Neural cell (in vitro differentiated cells): ENCODE measurements at regions not wholly inside any gene's neighbourhood (a gene's known extent, or its start where the extent isn't known, plus 50 kb on each side); places are given as distances from the start of the nearest gene placed in this dataset.

Source experiments
- H2AFZ ChIP-seq: fragments of 200-600, 300-800 bp; sonication (generic), shearing (Covaris generic); 2 replicates; pipeline ENCODE4 v1.6.0; 2014; ENCODE audit warnings: low read depth, mild to moderate bottlenecking, antibody characterized with exemption, low read length, moderate library complexity
- H3F3A ChIP-seq: fragments of 200-600 bp; shearing (Covaris generic); 2 replicates; pipeline ENCODE4 v1.6.1; 2016; ENCODE audit warnings: mild to moderate bottlenecking, moderate library complexity, mixed read lengths, antibody characterized with exemption, low read length; ENCODE audit not compliant: insufficient read depth, poor library complexity, severe bottlenecking
- H3K27ac ChIP-seq: fragments of 200-600, 300-800 bp; sonication (generic), shearing (Covaris generic); 2 replicates; pipeline ENCODE4 v1.5.1; 2014; ENCODE audit warnings: mild to moderate bottlenecking, low read length, moderate library complexity
- H3K27me3 ChIP-seq: fragments of 300-800, 200-600 bp; sonication (generic), shearing (Covaris generic); 2 replicates; pipeline ENCODE4 v1.6.0; 2014; ENCODE audit warnings: mild to moderate bottlenecking, low read depth, low read length, moderate library complexity; ENCODE audit not compliant: insufficient read depth
- H3K36me3 ChIP-seq: fragments of 300-800, 200-600 bp; sonication (generic), shearing (Covaris generic); 2 replicates; pipeline ENCODE4 v1.5.1; 2014; ENCODE audit warnings: mild to moderate bottlenecking, antibody characterized with exemption, low read length, moderate library complexity; ENCODE audit not compliant: insufficient read depth
- H3K4me2 ChIP-seq: fragments of 300-800, 200-600 bp; sonication (generic), shearing (Covaris generic); 2 replicates; pipeline ENCODE4 v1.6.0; 2014; ENCODE audit warnings: mild to moderate bottlenecking, low read length
- H3K4me3 ChIP-seq: fragments of 300-800, 200-600 bp; sonication (generic), shearing (Covaris generic); 2 replicates; pipeline ENCODE4 v1.5.1; 2014; ENCODE audit warnings: mild to moderate bottlenecking, low read length, moderate library complexity
- H3K79me2 ChIP-seq: fragments of 200-600 bp; shearing (Covaris generic); replicated peaks from 2 replicates; pipeline ENCODE4 v1.6.0; 2014; ENCODE audit warnings: mild to moderate bottlenecking, low read length, moderate library complexity; ENCODE audit not compliant: insufficient read depth
- H3K9ac ChIP-seq: fragments of 300-800, 200-600 bp; sonication (generic), shearing (Covaris generic); 2 replicates; pipeline ENCODE4 v1.6.1; 2016; ENCODE audit warnings: mild to moderate bottlenecking, low read length, mixed read lengths
- H3K9me2 ChIP-seq: fragments of 200-600 bp; shearing (Covaris generic); 2 replicates; pipeline ENCODE4 v1.6.1; 2016; ENCODE audit warnings: mild to moderate bottlenecking, low read length, mixed read lengths; ENCODE audit not compliant: insufficient read depth
- H3K9me3 ChIP-seq: fragments of 200-600, 300-800 bp; sonication (generic), shearing (Covaris generic); 2 replicates; pipeline ENCODE4 v1.6.1; 2016; ENCODE audit warnings: mild to moderate bottlenecking, mixed run types, low read length, moderate library complexity, mixed read lengths
- H4K20me1 ChIP-seq: fragments of 200-600 bp; shearing (Covaris generic); 2 replicates; pipeline ENCODE4 v1.6.1; 2016; ENCODE audit warnings: mild to moderate bottlenecking, mixed run types; ENCODE audit not compliant: insufficient read depth
- EP300 ChIP-seq: fragments of 450-650 bp; conservative IDR thresholded peaks from 2 replicates; pipeline ENCODE4 v1.6.1; 2014; ENCODE audit warnings: antibody characterized with exemption, mild to moderate bottlenecking, moderate library complexity; ENCODE audit not compliant: poor library complexity, severe bottlenecking
- EZH2 ChIP-seq: fragments of 200-600, 300-800 bp; shearing (Covaris generic), sonication (generic); IDR thresholded peaks from 2 replicates; pipeline ENCODE4 v1.6.1; 2014; ENCODE audit warnings: antibody characterized with exemption, low read length, borderline replicate concordance, mild to moderate bottlenecking; ENCODE audit not compliant: insufficient read depth, poor library complexity, severe bottlenecking
- MXI1 ChIP-seq: fragments of 450-650 bp; conservative IDR thresholded peaks from 2 replicates; pipeline ENCODE4 v1.6.1; 2014; ENCODE audit warnings: antibody characterized with exemption, mild to moderate bottlenecking; ENCODE audit not compliant: poor library complexity, severe bottlenecking
- POLR2AphosphoS5 ChIP-seq: IDR thresholded peaks from 2 replicates; pipeline ENCODE4 v1.6.1; 2012
- RAD21 ChIP-seq: fragments of 450-650 bp; conservative IDR thresholded peaks from 2 replicates; pipeline ENCODE4 v1.6.1; 2014; ENCODE audit warnings: antibody characterized with exemption, mild to moderate bottlenecking, moderate library complexity
- SMC3 ChIP-seq: fragments of 450-650 bp; conservative IDR thresholded peaks from 2 replicates; pipeline ENCODE4 v1.6.1; 2014; ENCODE audit warnings: antibody characterized with exemption, mild to moderate bottlenecking, moderate library complexity; ENCODE audit not compliant: poor library complexity
- TAF1 ChIP-seq: IDR thresholded peaks from 2 replicates; pipeline ENCODE4 v1.6.1; 2012; ENCODE audit warnings: low read depth
- TF ChIP-seq, protein P1 (sequence below): IDR thresholded peaks from 2 replicates; pipeline ENCODE4 v1.6.1; 2012; ENCODE audit warnings: borderline replicate concordance
- TF ChIP-seq, protein P2 (sequence below): fragments of 450-650 bp; IDR thresholded peaks from 2 replicates; pipeline ENCODE4 v1.5.1; 2014; ENCODE audit warnings: antibody characterized with exemption, mild to moderate bottlenecking, moderate library complexity; ENCODE audit not compliant: poor library complexity, severe bottlenecking

DNA sequence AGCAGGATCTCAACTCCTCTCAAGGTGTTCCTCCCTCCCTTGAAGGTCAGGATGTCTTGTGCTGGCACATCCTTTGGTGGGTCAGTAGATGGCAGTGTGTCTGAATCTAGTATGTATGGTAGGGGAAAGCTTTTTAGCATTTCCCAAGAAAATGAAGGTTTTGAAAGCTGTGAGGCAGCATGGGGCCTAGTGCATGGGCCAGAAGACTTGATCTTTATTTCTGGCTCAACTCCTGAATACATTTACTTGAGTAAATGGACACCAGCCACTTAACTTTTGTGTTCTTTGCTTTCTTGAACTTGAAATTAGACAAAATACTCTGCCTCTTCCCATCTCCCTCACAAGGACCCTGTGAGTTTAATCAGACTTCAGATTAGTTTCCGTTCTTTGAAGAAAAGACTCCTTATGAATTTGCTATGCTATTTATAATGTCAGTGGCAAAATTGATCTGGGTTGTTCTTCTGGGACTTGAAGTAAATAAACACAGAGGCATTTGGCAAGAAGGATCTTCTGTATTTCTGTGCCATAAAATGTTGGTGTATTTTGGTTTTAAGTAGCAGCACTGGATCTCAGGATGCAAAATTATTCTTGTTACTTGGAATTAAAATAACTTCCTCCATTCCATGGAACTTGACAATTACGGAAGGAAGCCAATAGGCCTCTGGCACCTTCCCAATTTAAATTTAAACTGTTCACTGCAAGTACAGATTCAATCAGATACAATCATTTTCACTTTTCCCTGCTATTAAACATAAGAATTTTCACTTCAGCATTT, 288.8 kb downstream of the CASP12 start:
- H2AFZ ChIP-seq, result no peak overlapping the region
- H3K36me3 ChIP-seq, result no peaks in the 10 kb centered on the region
- no peaks in the 10 kb centered on the region for H3K27me3 ChIP-seq
- no peak overlapping the region for H3K27ac ChIP-seq
- H3K4me3 ChIP-seq, result no peak overlapping the region
- TF ChIP-seq, protein P1, sequence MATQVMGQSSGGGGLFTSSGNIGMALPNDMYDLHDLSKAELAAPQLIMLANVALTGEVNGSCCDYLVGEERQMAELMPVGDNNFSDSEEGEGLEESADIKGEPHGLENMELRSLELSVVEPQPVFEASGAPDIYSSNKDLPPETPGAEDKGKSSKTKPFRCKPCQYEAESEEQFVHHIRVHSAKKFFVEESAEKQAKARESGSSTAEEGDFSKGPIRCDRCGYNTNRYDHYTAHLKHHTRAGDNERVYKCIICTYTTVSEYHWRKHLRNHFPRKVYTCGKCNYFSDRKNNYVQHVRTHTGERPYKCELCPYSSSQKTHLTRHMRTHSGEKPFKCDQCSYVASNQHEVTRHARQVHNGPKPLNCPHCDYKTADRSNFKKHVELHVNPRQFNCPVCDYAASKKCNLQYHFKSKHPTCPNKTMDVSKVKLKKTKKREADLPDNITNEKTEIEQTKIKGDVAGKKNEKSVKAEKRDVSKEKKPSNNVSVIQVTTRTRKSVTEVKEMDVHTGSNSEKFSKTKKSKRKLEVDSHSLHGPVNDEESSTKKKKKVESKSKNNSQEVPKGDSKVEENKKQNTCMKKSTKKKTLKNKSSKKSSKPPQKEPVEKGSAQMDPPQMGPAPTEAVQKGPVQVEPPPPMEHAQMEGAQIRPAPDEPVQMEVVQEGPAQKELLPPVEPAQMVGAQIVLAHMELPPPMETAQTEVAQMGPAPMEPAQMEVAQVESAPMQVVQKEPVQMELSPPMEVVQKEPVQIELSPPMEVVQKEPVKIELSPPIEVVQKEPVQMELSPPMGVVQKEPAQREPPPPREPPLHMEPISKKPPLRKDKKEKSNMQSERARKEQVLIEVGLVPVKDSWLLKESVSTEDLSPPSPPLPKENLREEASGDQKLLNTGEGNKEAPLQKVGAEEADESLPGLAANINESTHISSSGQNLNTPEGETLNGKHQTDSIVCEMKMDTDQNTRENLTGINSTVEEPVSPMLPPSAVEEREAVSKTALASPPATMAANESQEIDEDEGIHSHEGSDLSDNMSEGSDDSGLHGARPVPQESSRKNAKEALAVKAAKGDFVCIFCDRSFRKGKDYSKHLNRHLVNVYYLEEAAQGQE, result no peak
- TF ChIP-seq EZH2 (no peak), MXI1 (no peak), SMC3 (peak; percentile 74), RAD21 (peak; percentile 74), EP300 (no peak)
- TF ChIP-seq, protein P2, sequence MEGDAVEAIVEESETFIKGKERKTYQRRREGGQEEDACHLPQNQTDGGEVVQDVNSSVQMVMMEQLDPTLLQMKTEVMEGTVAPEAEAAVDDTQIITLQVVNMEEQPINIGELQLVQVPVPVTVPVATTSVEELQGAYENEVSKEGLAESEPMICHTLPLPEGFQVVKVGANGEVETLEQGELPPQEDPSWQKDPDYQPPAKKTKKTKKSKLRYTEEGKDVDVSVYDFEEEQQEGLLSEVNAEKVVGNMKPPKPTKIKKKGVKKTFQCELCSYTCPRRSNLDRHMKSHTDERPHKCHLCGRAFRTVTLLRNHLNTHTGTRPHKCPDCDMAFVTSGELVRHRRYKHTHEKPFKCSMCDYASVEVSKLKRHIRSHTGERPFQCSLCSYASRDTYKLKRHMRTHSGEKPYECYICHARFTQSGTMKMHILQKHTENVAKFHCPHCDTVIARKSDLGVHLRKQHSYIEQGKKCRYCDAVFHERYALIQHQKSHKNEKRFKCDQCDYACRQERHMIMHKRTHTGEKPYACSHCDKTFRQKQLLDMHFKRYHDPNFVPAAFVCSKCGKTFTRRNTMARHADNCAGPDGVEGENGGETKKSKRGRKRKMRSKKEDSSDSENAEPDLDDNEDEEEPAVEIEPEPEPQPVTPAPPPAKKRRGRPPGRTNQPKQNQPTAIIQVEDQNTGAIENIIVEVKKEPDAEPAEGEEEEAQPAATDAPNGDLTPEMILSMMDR, result peak; percentile 75
- no peak overlapping the region for H3K4me2 ChIP-seq
- no peaks in the 10 kb centered on the region for H3K9me2 ChIP-seq
- H4K20me1 ChIP-seq, result no peaks in the 10 kb centered on the region
- H3K9me3 ChIP-seq, result no peaks in the 10 kb centered on the region
- H3K9ac ChIP-seq, result no peak overlapping the region
- no peaks in the 10 kb centered on the region for H3F3A ChIP-seq
- no peaks in the 10 kb centered on the region for H3K79me2 ChIP-seq

DNA sequence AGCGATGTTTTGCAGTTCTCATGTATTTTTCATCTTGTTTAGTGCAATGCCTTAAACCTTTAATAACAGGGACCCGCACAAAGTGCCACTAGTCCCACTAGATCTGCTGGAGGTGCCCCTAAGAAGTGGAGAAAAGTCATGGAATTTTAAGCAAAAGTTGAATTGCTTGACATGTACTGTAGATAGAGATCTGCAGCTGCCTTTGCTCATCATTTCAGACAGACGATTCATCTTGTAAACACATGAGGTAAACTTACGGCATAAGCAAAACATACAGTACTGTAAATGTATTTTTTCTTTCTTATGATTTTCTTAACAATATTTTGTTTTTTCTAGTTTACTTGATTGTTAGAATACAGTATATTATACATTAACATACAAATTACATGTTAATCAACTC, 295.6 kb downstream of the CASP12 start:
- Histone ChIP-seq H3K79me2 (no peaks in the 10 kb centered on the region), H2AFZ (no peak overlapping the region), H3K9ac (no peak overlapping the region), H4K20me1 (no peaks in the 10 kb centered on the region), H3K9me2 (no peaks in the 10 kb centered on the region), H3K4me2 (no peak overlapping the region), H3K36me3 (no peaks in the 10 kb centered on the region), H3K27ac (no peak overlapping the region), H3K4me3 (no peak overlapping the region), H3K9me3 (no peaks in the 10 kb centered on the region), H3K27me3 (no peaks in the 10 kb centered on the region), H3F3A (no peaks in the 10 kb centered on the region)
- TF ChIP-seq, protein P1, result no peak
- TF ChIP-seq RAD21, result no peak
- TF ChIP-seq EP300, result no peak
- TF ChIP-seq SMC3, result no peak
- no peak for TF ChIP-seq POLR2AphosphoS5
- no peak for TF ChIP-seq MXI1
- TF ChIP-seq TAF1, result no peak
- TF ChIP-seq EZH2, result no peak
- TF ChIP-seq, protein P2, result no peak
